GM18867 (cell line): ENCODE measurements at regions not wholly inside any gene's neighbourhood (a gene's known extent, or its start where the extent isn't known, plus 50 kb on each side); places are given as distances from the start of the nearest gene placed in this dataset.
"Not testable (repeated sequence)": the region's sequence is repeated elsewhere in the genome, so short reads cannot be mapped to it uniquely, and the experiment has no call there.

Source experiments
- ATAC-seq: cut with Tn5 transposase; IDR thresholded peaks from one replicate; pipeline ENCODE4 v1.9.1; 2021; ENCODE audit warnings: mild to moderate bottlenecking, moderate library complexity; ENCODE audit not compliant: unreplicated experiment

GRCh38 chr2:163198972-163199371 is 360.4 kb upstream of the KCNH7 start:
- ATAC-seq, result no peak

GRCh38 chr2:163198007-163198406 is 359.4 kb upstream of the KCNH7 start:
- ATAC-seq, result no peak

- peak; percentile 68 for ATAC-seq
These were observed 352.8 kb upstream of the KCNH7 start for GRCh38 chr2:163191372-163191771.

GRCh38 chr2:163187995-163188655 is 349.6 kb upstream of the KCNH7 start:
- no peak for ATAC-seq

GRCh38 chr2:163187119-163187518 is 348.6 kb upstream of the KCNH7 start:
- ATAC-seq, result no peak

- no peak for ATAC-seq
These were observed 346.6 kb upstream of the KCNH7 start for GRCh38 chr2:163185160-163185559.

GRCh38 chr2:163182764-163183354 is 344.3 kb upstream of the KCNH7 start:
- ATAC-seq, result peak; percentile 76

GRCh38 chr2:163177592-163177991 is 339.0 kb upstream of the KCNH7 start:
- no peak for ATAC-seq

- no peak for ATAC-seq
These were observed 336.7 kb upstream of the KCNH7 start for GRCh38 chr2:163175294-163175693.

GRCh38 chr2:163173591-163173990 is 335.0 kb upstream of the KCNH7 start:
- no peak for ATAC-seq

GRCh38 chr2:163171786-163172530 is 333.4 kb upstream of the KCNH7 start:
- no peak for ATAC-seq

GRCh38 chr2:163157891-163158496 is 319.4 kb upstream of the KCNH7 start:
- no peak for ATAC-seq

- ATAC-seq, result no peak
These were observed 318.8 kb upstream of the KCNH7 start for GRCh38 chr2:163157411-163157810.

GRCh38 chr2:163155925-163156324 is 317.4 kb upstream of the KCNH7 start:
- ATAC-seq, result no peak

GRCh38 chr2:163155279-163155883 is 316.8 kb upstream of the KCNH7 start:
- peak; percentile 97 for ATAC-seq

- no peak for ATAC-seq
These were observed 304.1 kb upstream of the KCNH7 start for GRCh38 chr2:163142618-163143017.

- ATAC-seq, result no peak
These were observed 300.4 kb upstream of the KCNH7 start for GRCh38 chr2:163138947-163139346.

- ATAC-seq, result no peak
These were observed 296.7 kb upstream of the KCNH7 start for GRCh38 chr2:163135256-163135655.

- no peak for ATAC-seq
These were observed 295.0 kb upstream of the KCNH7 start for GRCh38 chr2:163133602-163134001.

GRCh38 chr2:163132850-163133249 is 294.3 kb upstream of the KCNH7 start:
- peak; percentile 71 for ATAC-seq

- ATAC-seq, result not testable (repeated sequence)
These were observed 293.6 kb upstream of the KCNH7 start for GRCh38 chr2:163132207-163132606.
